SK-N-SH treated with all-trans-retinoic acid at 6 μM for 48 hours (cell line): ENCODE measurements at regions not wholly inside any gene's neighbourhood (a gene's known extent, or its start where the extent isn't known, plus 50 kb on each side); places are given as distances from the start of the nearest gene placed in this dataset.

Source experiments
- ATAC-seq: fragments of 200-7000 bp; cut with Tn5 transposase; 3 replicates; pipeline ENCODE4 v1.9.1; 2020; ENCODE audit warnings: mild to moderate bottlenecking, moderate library complexity
- ARNTL ChIP-seq: fragments of 450-650 bp; formaldehyde crosslinking; IDR thresholded peaks from 2 replicates; pipeline ENCODE4 v1.5.0; 2020; ENCODE audit warnings: low read depth, mild to moderate bottlenecking, moderate library complexity, borderline replicate concordance
- BACH2 ChIP-seq: fragments of 250-450 bp; sonication (Bioruptor Pico); IDR thresholded peaks from 2 replicates; pipeline ENCODE4 v1.9.0; 2021; ENCODE audit warnings: mild to moderate bottlenecking, borderline replicate concordance
- CREB5 ChIP-seq: fragments of 250-450 bp; sonication (Bioruptor Pico); IDR thresholded peaks from 2 replicates; pipeline ENCODE4 v1.5.1; 2020; ENCODE audit warnings: low read depth, mild to moderate bottlenecking, moderate library complexity
- CSDC2 ChIP-seq: fragments of 250-450 bp; sonication (Bioruptor Pico); IDR thresholded peaks from 2 replicates; pipeline ENCODE4 v1.5.0; 2020; ENCODE audit warnings: mild to moderate bottlenecking, moderate library complexity
- CSRNP3 ChIP-seq: fragments of 250-450 bp; sonication (Bioruptor Pico); IDR thresholded peaks from 2 replicates; pipeline ENCODE4 v1.5.1; 2021; ENCODE audit warnings: mild to moderate bottlenecking, moderate library complexity
- ESRRG ChIP-seq: fragments of 250-450 bp; sonication (Bioruptor Pico); IDR thresholded peaks from 2 replicates; pipeline ENCODE4 v1.6.1; 2021; ENCODE audit warnings: mild to moderate bottlenecking
- GLIS3 ChIP-seq: fragments of 250-450 bp; sonication (Bioruptor Pico); IDR thresholded peaks from 2 replicates; pipeline ENCODE4 v1.5.0; 2020; ENCODE audit warnings: mild to moderate bottlenecking, moderate library complexity
- ISL1 ChIP-seq: fragments of 250-450 bp; sonication (Bioruptor Pico); IDR thresholded peaks from 2 replicates; pipeline ENCODE4 v2.1.2; 2022; ENCODE audit warnings: mild to moderate bottlenecking, moderate library complexity
- OSR1 ChIP-seq: fragments of 250-450 bp; sonication (Bioruptor Pico); IDR thresholded peaks from 2 replicates; pipeline ENCODE4 v1.8.0; 2022; ENCODE audit warnings: moderate library complexity, mild to moderate bottlenecking, inconsistent platforms
- PATZ1 ChIP-seq: fragments of 250-450 bp; sonication (Bioruptor Pico); IDR thresholded peaks from 2 replicates; pipeline ENCODE4 v1.8.0; 2020; ENCODE audit warnings: mild to moderate bottlenecking, moderate library complexity, borderline replicate concordance
- POU6F1 ChIP-seq: fragments of 250-450 bp; sonication (Bioruptor Pico); IDR thresholded peaks from 2 replicates; pipeline ENCODE4 v1.8.0; 2021; ENCODE audit warnings: low read depth, mild to moderate bottlenecking, moderate library complexity, borderline replicate concordance
- PPARA ChIP-seq: fragments of 250-450 bp; sonication (Bioruptor Pico); IDR thresholded peaks from 2 replicates; pipeline ENCODE4 v1.5.0; 2020; ENCODE audit warnings: mild to moderate bottlenecking, borderline replicate concordance
- RARB ChIP-seq: fragments of 250-450 bp; sonication (Bioruptor Pico); IDR thresholded peaks from 2 replicates; pipeline ENCODE4 v1.8.0; 2021; ENCODE audit warnings: mild to moderate bottlenecking, moderate library complexity
- SNAI2 ChIP-seq: fragments of 250-450 bp; sonication (Bioruptor Pico); IDR thresholded peaks from 2 replicates; pipeline ENCODE4 v1.5.0; 2020; ENCODE audit warnings: mild to moderate bottlenecking, moderate library complexity
- TOX ChIP-seq: fragments of 250-450 bp; sonication (Bioruptor Pico); IDR thresholded peaks from 2 replicates; pipeline ENCODE4 v1.8.0; 2021; ENCODE audit warnings: mild to moderate bottlenecking, moderate library complexity, borderline replicate concordance
- TSHZ2 ChIP-seq: fragments of 250-450 bp; sonication (Bioruptor Pico); IDR thresholded peaks from 2 replicates; pipeline ENCODE4 v1.5.0; 2020; ENCODE audit warnings: mild to moderate bottlenecking, moderate library complexity
- ZC3H10 ChIP-seq: fragments of 250-450 bp; sonication (Bioruptor Pico); IDR thresholded peaks from 2 replicates; pipeline ENCODE4 v1.5.1; 2021; ENCODE audit warnings: mild to moderate bottlenecking, moderate library complexity
- ZFP3 ChIP-seq: fragments of 250-450 bp; sonication (Bioruptor Pico); IDR thresholded peaks from 2 replicates; pipeline ENCODE4 v1.5.0; 2020; ENCODE audit warnings: mild to moderate bottlenecking, moderate library complexity
- ZFP30 ChIP-seq: fragments of 450-650 bp; formaldehyde crosslinking; IDR thresholded peaks from 2 replicates; pipeline ENCODE4 v1.5.0; 2022; ENCODE audit warnings: mild to moderate bottlenecking, moderate library complexity
- ZNF565 ChIP-seq: fragments of 450-650 bp; formaldehyde crosslinking; conservative IDR thresholded peaks from 2 replicates; pipeline ENCODE4 v1.5.0; 2020; ENCODE audit warnings: low read depth, mild to moderate bottlenecking, moderate library complexity
- ZNF70 ChIP-seq: fragments of 450-650 bp; formaldehyde crosslinking; IDR thresholded peaks from 2 replicates; pipeline ENCODE4 v1.5.0; 2020; ENCODE audit warnings: mild to moderate bottlenecking, moderate library complexity
- ZNF8 ChIP-seq: fragments of 450-650 bp; formaldehyde crosslinking; IDR thresholded peaks from 2 replicates; pipeline ENCODE4 v1.5.0; 2020; ENCODE audit warnings: mild to moderate bottlenecking, moderate library complexity

GRCh38 chr16:59397638-59398037 lies 663.5 kb upstream of the GOT2 start:
- TF ChIP-seq POU6F1 (CRISPR knock-in tag): no peak
- no peak for TF ChIP-seq ZNF8 (CRISPR knock-in tag)
- TF ChIP-seq OSR1 (CRISPR knock-in tag): no peak
- no peak for TF ChIP-seq CSRNP3 (CRISPR knock-in tag)
- no peak for TF ChIP-seq TOX (CRISPR knock-in tag)
- TF ChIP-seq RARB: no peak
- no peak for TF ChIP-seq GLIS3
- no peak for TF ChIP-seq SNAI2 (CRISPR knock-in tag)
- TF ChIP-seq ZNF70 (CRISPR knock-in tag): no peak
- TF ChIP-seq ESRRG (CRISPR knock-in tag): no peak
- TF ChIP-seq ARNTL: no peak
- TF ChIP-seq ZFP30 (CRISPR knock-in tag): no peak
- no peak for TF ChIP-seq ZNF565 (CRISPR knock-in tag)
- TF ChIP-seq CREB5 (CRISPR knock-in tag): no peak
- TF ChIP-seq CSDC2 (CRISPR knock-in tag): no peak
- no peak for TF ChIP-seq PATZ1
- no peak for ATAC-seq

GRCh38 chr16:59394526-59394925 lies 660.4 kb upstream of the GOT2 start:
- ATAC-seq: no peak

GRCh38 chr16:59392911-59393310 lies 658.8 kb upstream of the GOT2 start:
- ATAC-seq: no peak
- TF ChIP-seq CSRNP3 (CRISPR knock-in tag) (no peak), ZFP30 (CRISPR knock-in tag) (no peak), ZFP3 (CRISPR knock-in tag) (no peak), ESRRG (CRISPR knock-in tag) (no peak), RARB (no peak), BACH2 (CRISPR knock-in tag) (no peak), PPARA (CRISPR knock-in tag) (no peak), ARNTL (no peak), ZNF565 (CRISPR knock-in tag) (no peak), ZNF70 (CRISPR knock-in tag) (no peak), PATZ1 (no peak), TSHZ2 (CRISPR knock-in tag) (no peak)

More at GRCh38 chr16:59394526-59394925, 660.4 kb upstream of the GOT2 start:
- TF ChIP-seq BACH2 (CRISPR knock-in tag) (no peak), ESRRG (CRISPR knock-in tag) (no peak), GLIS3 (no peak), ZC3H10 (CRISPR knock-in tag) (no peak), ISL1 (CRISPR knock-in tag) (no peak), CREB5 (CRISPR knock-in tag) (no peak), RARB (no peak), PPARA (CRISPR knock-in tag) (no peak), ZFP30 (CRISPR knock-in tag) (no peak)
